HEK293 (cell line): ENCODE measurements at regions not wholly inside any gene's neighbourhood (a gene's known extent, or its start where the extent isn't known, plus 50 kb on each side); places are given as distances from the start of the nearest gene placed in this dataset.

Source experiments
- CTCF ChIA-PET: fragments of 350-600 bp; formaldehyde crosslinking; extraction: SDS; loops from one replicate; lab custom pipeline; 2021; ENCODE audit warnings: antibody characterized with exemption; lab: Yijun Ruan, JAX
- POLR2A ChIA-PET: fragments of 300-600 bp; formaldehyde crosslinking; extraction: SDS; loops from one replicate; lab custom pipeline; 2020; ENCODE audit warnings: antibody characterized with exemption, inconsistent platforms; lab: Yijun Ruan, JAX
- H3K27ac ChIP-seq: fragments of 200-500 bp; sonication (Bioruptor generic); 2 replicates; pipeline ENCODE4 v1.5.1; 2014; ENCODE audit warnings: low read depth, low read length, control low read depth, inconsistent platforms; ENCODE audit errors: extremely low read depth
- H3K36me3 ChIP-seq, 2 experiments: fragments of 200-500 bp in 1 of 2; sonication (Bioruptor generic) in 1 of 2; 1 replicate in 1 of 2; 2 replicates in 1 of 2; pipeline ENCODE4 v1.5.1; 2014 to 2017; ENCODE audit warnings: inconsistent platforms in 2 of 2, low read length in 2 of 2; ENCODE audit not compliant: control insufficient read depth in 2 of 2, insufficient read depth in 1 of 2
- H3K4me1 ChIP-seq: fragments of 200-500 bp; sonication (Bioruptor generic); 2 replicates; pipeline ENCODE4 v1.5.1; 2014; ENCODE audit warnings: mild to moderate bottlenecking, low read length, inconsistent platforms; ENCODE audit not compliant: control insufficient read depth, insufficient read depth
- H3K4me3 ChIP-seq: 2 replicates; pipeline ENCODE4 v1.5.1; 2011; ENCODE audit warnings: low read depth, mild to moderate bottlenecking, control low read depth, low read length, moderate library complexity
- H3K9me3 ChIP-seq: fragments of 200-500 bp; sonication (Bioruptor generic); 2 replicates; pipeline ENCODE4 v1.5.1; 2014; ENCODE audit warnings: low read depth, low read length, inconsistent platforms; ENCODE audit not compliant: control insufficient read depth, insufficient read depth
- BCL11A ChIP-seq: fragments of 450-650 bp; formaldehyde crosslinking; IDR thresholded peaks from 2 replicates; pipeline ENCODE4 v1.5.1; 2016; ENCODE audit warnings: low read depth, missing biosample characterization, missing genetic modification characterization
- GLIS2 ChIP-seq: fragments of 450-650 bp; formaldehyde crosslinking; IDR thresholded peaks from 2 replicates; pipeline ENCODE4 v1.5.1; 2016; ENCODE audit warnings: missing biosample characterization, missing genetic modification characterization
- HOXD13 ChIP-seq: sonication (generic); formaldehyde crosslinking; IDR thresholded peaks from 2 replicates; pipeline ENCODE4 v1.8.0; 2022; ENCODE audit warnings: missing genetic modification reagents, borderline replicate concordance
- PRDM10 ChIP-seq: fragments of 450-650 bp; formaldehyde crosslinking; IDR thresholded peaks from 2 replicates; pipeline ENCODE4 v1.5.1; 2016; ENCODE audit warnings: missing biosample characterization, missing genetic modification characterization
- SP7 ChIP-seq: fragments of 450-650 bp; formaldehyde crosslinking; IDR thresholded peaks from 2 replicates; pipeline ENCODE4 v1.5.1; 2016; ENCODE audit warnings: missing biosample characterization, missing genetic modification characterization
- ZBTB8A ChIP-seq: fragments of 450-650 bp; formaldehyde crosslinking; IDR thresholded peaks from 2 replicates; pipeline ENCODE4 v1.5.1; 2016; ENCODE audit warnings: missing biosample characterization, missing genetic modification characterization
- ZNF148 ChIP-seq: fragments of 450-650 bp; formaldehyde crosslinking; IDR thresholded peaks from 2 replicates; pipeline ENCODE4 v1.5.0; 2017; ENCODE audit warnings: missing biosample characterization, missing genetic modification characterization, borderline replicate concordance
- ZNF174 ChIP-seq: fragments of 450-650 bp; formaldehyde crosslinking; IDR thresholded peaks from 2 replicates; pipeline ENCODE4 v1.5.0; 2017; ENCODE audit warnings: missing biosample characterization, mild to moderate bottlenecking, missing genetic modification characterization
- ZNF175 ChIP-seq: fragments of 450-650 bp; formaldehyde crosslinking; IDR thresholded peaks from 2 replicates; pipeline ENCODE4 v1.5.1; 2016; ENCODE audit warnings: missing biosample characterization, missing genetic modification characterization
- ZNF571 ChIP-seq: fragments of 450-650 bp; formaldehyde crosslinking; IDR thresholded peaks from 2 replicates; pipeline ENCODE4 v1.5.0; 2017; ENCODE audit warnings: missing biosample characterization, missing genetic modification characterization
- ZNF596 ChIP-seq: fragments of 450-650 bp; IDR thresholded peaks from 2 replicates; pipeline ENCODE4 v1.5.0; 2018; ENCODE audit warnings: missing biosample characterization, mild to moderate bottlenecking, missing genetic modification characterization, moderate library complexity
- ZNF610 ChIP-seq: fragments of 450-650 bp; formaldehyde crosslinking; IDR thresholded peaks from 2 replicates; pipeline ENCODE4 v1.5.1; 2016; ENCODE audit warnings: missing biosample characterization, missing genetic modification characterization, borderline replicate concordance
- ZNF645 ChIP-seq: fragments of 450-650 bp; formaldehyde crosslinking; IDR thresholded peaks from 2 replicates; pipeline ENCODE4; 2016; ENCODE audit warnings: missing biosample characterization, missing genetic modification characterization
- ZNF660 ChIP-seq: fragments of 450-650 bp; IDR thresholded peaks from 2 replicates; pipeline ENCODE4 v1.5.1; 2018; ENCODE audit warnings: missing biosample characterization, mild to moderate bottlenecking, missing genetic modification characterization
- ZNF704 ChIP-seq: fragments of 450-650 bp; formaldehyde crosslinking; IDR thresholded peaks from 2 replicates; pipeline ENCODE4 v1.5.1; 2016; ENCODE audit warnings: missing biosample characterization, missing genetic modification characterization
- ZNF830 ChIP-seq: fragments of 450-650 bp; IDR thresholded peaks from 2 replicates; pipeline ENCODE4 v1.5.0; 2018; ENCODE audit warnings: missing biosample characterization, missing genetic modification characterization, low read depth, mild to moderate bottlenecking, moderate library complexity
- TF ChIP-seq, protein P1 (sequence below): fragments of 450-650 bp; IDR thresholded peaks from 2 replicates; pipeline ENCODE4 v1.5.1; 2018; ENCODE audit warnings: missing biosample characterization, mild to moderate bottlenecking, missing genetic modification characterization
- TF ChIP-seq, protein P2 (sequence below): fragments of 450-650 bp; formaldehyde crosslinking; IDR thresholded peaks from 2 replicates; pipeline ENCODE4 v1.5.1; 2016; ENCODE audit warnings: missing biosample characterization, missing genetic modification characterization, low read depth
- TF ChIP-seq, protein P3 (sequence below): fragments of 450-650 bp; formaldehyde crosslinking; IDR thresholded peaks from 2 replicates; pipeline ENCODE4 v1.5.1; 2016; ENCODE audit warnings: missing biosample characterization, missing genetic modification characterization
- TF ChIP-seq, protein P4 (sequence below): fragments of 450-650 bp; formaldehyde crosslinking; IDR thresholded peaks from 2 replicates; pipeline ENCODE4 v1.5.1; 2017; ENCODE audit warnings: missing biosample characterization, missing genetic modification characterization

- no peak overlapping the region for H3K4me3 ChIP-seq
- H3K36me3 ChIP-seq = no peaks in the 10 kb centered on the region
- H3K27ac ChIP-seq = no peak overlapping the region
- no peaks in the 10 kb centered on the region for H3K4me1 ChIP-seq
- H3K9me3 ChIP-seq = no peaks in the 10 kb centered on the region
- TF ChIP-seq HOXD13 (CRISPR knock-in tag) (no peak), ZNF596 (tag by site-specific recombination) (no peak), PRDM10 (no peak), ZNF660 (no peak), ZNF148 (tag by site-specific recombination) (no peak), ZBTB8A (tag by site-specific recombination) (no peak)
- TF ChIP-seq, protein P1, sequence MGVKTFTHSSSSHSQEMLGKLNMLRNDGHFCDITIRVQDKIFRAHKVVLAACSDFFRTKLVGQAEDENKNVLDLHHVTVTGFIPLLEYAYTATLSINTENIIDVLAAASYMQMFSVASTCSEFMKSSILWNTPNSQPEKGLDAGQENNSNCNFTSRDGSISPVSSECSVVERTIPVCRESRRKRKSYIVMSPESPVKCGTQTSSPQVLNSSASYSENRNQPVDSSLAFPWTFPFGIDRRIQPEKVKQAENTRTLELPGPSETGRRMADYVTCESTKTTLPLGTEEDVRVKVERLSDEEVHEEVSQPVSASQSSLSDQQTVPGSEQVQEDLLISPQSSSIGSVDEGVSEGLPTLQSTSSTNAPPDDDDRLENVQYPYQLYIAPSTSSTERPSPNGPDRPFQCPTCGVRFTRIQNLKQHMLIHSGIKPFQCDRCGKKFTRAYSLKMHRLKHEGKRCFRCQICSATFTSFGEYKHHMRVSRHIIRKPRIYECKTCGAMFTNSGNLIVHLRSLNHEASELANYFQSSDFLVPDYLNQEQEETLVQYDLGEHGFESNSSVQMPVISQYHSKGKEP (tag by site-specific recombination) = no peak
- TF ChIP-seq, protein P2, sequence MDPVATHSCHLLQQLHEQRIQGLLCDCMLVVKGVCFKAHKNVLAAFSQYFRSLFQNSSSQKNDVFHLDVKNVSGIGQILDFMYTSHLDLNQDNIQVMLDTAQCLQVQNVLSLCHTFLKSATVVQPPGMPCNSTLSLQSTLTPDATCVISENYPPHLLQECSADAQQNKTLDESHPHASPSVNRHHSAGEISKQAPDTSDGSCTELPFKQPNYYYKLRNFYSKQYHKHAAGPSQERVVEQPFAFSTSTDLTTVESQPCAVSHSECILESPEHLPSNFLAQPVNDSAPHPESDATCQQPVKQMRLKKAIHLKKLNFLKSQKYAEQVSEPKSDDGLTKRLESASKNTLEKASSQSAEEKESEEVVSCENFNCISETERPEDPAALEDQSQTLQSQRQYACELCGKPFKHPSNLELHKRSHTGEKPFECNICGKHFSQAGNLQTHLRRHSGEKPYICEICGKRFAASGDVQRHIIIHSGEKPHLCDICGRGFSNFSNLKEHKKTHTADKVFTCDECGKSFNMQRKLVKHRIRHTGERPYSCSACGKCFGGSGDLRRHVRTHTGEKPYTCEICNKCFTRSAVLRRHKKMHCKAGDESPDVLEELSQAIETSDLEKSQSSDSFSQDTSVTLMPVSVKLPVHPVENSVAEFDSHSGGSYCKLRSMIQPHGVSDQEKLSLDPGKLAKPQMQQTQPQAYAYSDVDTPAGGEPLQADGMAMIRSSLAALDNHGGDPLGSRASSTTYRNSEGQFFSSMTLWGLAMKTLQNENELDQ (tag by site-specific recombination) = no peak
- TF ChIP-seq, all 188 proteins: peak for 0
- POLR2A ChIA-PET = no interaction called here
- CTCF ChIA-PET = no interaction called here
Observed at GRCh38 chr10:30791197-30791611, 161.7 kb upstream of the LYZL2 start.

- Histone ChIP-seq H3K4me3 (no peak overlapping the region), H3K36me3 (no peaks in the 10 kb centered on the region), H3K4me1 (no peaks in the 10 kb centered on the region), H3K9me3 (no peaks in the 10 kb centered on the region), H3K27ac (no peak overlapping the region)
- POLR2A ChIA-PET = no interaction called here
- CTCF ChIA-PET = no interaction called here
- TF ChIP-seq ZNF610 (tag by site-specific recombination) (no peak), ZNF571 (tag by site-specific recombination) (no peak), GLIS2 (tag by site-specific recombination) (no peak), ZNF645 (tag by site-specific recombination) (no peak), BCL11A (tag by site-specific recombination) (no peak), ZNF174 (no peak), ZNF830 (tag by site-specific recombination) (no peak), ZNF704 (tag by site-specific recombination) (no peak), SP7 (no peak), ZNF175 (tag by site-specific recombination) (no peak)
- TF ChIP-seq, protein P3, sequence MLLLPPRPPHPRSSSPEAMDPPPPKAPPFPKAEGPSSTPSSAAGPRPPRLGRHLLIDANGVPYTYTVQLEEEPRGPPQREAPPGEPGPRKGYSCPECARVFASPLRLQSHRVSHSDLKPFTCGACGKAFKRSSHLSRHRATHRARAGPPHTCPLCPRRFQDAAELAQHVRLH = no peak
- TF ChIP-seq, protein P4, sequence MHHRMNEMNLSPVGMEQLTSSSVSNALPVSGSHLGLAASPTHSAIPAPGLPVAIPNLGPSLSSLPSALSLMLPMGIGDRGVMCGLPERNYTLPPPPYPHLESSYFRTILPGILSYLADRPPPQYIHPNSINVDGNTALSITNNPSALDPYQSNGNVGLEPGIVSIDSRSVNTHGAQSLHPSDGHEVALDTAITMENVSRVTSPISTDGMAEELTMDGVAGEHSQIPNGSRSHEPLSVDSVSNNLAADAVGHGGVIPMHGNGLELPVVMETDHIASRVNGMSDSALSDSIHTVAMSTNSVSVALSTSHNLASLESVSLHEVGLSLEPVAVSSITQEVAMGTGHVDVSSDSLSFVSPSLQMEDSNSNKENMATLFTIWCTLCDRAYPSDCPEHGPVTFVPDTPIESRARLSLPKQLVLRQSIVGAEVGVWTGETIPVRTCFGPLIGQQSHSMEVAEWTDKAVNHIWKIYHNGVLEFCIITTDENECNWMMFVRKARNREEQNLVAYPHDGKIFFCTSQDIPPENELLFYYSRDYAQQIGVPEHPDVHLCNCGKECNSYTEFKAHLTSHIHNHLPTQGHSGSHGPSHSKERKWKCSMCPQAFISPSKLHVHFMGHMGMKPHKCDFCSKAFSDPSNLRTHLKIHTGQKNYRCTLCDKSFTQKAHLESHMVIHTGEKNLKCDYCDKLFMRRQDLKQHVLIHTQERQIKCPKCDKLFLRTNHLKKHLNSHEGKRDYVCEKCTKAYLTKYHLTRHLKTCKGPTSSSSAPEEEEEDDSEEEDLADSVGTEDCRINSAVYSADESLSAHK (tag by site-specific recombination) = no peak
Observed at GRCh38 chr10:30789806-30790205, 160.3 kb upstream of the LYZL2 start.
